ENCODE measurements at regions not wholly inside any gene's neighbourhood (a gene's known extent, or its start where the extent isn't known, plus 50 kb on each side); places are given as distances from the start of the nearest gene placed in this dataset.

GRCh38 chr1:244204004-244204403 lies 152.9 kb downstream of the ZBTB18 start:
- TF ChIP-seq POLR2A (IDR thresholded peaks at IDR 0.05) (no peak), CTCF (IDR thresholded peaks at IDR 0.05) (no peak), POLR2AphosphoS5 (IDR thresholded peaks at IDR 0.05) (no peak)

Measured in prostate gland (tissue), 2 donors.